GM12892 (cell line): ENCODE measurements at regions not wholly inside any gene's neighbourhood (a gene's known extent, or its start where the extent isn't known, plus 50 kb on each side); places are given as distances from the start of the nearest gene placed in this dataset.

ENCODE experiments used
- POLR2A ChIP-seq: IDR thresholded peaks from 2 replicates; pipeline ENCODE4 v1.6.1; 2011; ENCODE audit warnings: low read depth, low read length, control low read depth
- POLR2AphosphoS5 ChIP-seq: IDR thresholded peaks from 2 replicates; pipeline ENCODE4 v1.6.1; 2011; ENCODE audit warnings: low read depth, low read length, control low read depth
- TAF1 ChIP-seq: IDR thresholded peaks from 2 replicates; pipeline ENCODE4 v1.6.1; 2011; ENCODE audit warnings: low read depth, mild to moderate bottlenecking, control low read depth, low read length, borderline replicate concordance

DNA sequence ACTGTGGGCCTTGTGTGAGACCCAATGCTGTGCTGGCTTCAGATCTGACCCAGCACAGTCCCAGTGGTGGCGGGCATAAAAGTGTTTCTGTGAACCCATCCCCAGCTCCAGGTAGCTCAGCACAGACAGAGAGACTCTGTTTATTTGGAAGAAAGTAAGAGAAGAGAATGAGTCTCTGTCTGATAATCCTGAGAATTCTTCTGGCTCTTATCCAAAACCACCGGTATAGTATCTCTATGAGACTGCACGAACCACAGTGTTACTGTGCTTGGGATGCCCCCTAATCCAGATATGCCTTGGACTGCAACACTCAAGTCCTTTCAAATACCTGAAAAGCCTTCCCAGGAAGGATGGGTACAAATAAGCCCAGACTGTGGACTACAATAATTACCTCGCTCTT, 1660.8 kb upstream of the ACO1 start:
- TF ChIP-seq POLR2AphosphoS5 (no peak), POLR2A (no peak), TAF1 (no peak)
